GM18499 (cell line): ENCODE measurements at regions not wholly inside any gene's neighbourhood (a gene's known extent, or its start where the extent isn't known, plus 50 kb on each side); places are given as distances from the start of the nearest gene placed in this dataset.

Source experiments
- ATAC-seq: cut with Tn5 transposase; IDR thresholded peaks from one replicate; pipeline ENCODE4 v1.9.1; 2021; ENCODE audit warnings: moderate number of reproducible peaks; ENCODE audit not compliant: insufficient read depth, unreplicated experiment

DNA sequence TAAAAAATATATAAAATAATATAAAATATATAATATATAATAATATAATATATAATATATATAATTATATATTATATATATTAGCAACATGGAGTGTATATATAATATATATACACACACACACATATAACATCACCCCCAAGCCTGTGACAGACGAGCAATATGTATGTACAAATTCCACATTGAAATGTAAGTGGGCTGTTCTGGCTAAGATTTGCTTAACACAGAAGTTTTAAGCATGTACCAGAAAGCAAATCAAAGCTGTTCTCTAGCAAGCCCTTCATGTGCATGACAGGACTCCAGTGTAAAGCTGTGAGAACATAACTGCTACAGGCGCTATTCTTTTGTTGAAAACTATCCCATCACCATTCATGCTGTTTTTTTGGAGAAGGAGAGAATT, 261.7 kb upstream of the TNP1 start:
- ATAC-seq: no peak

DNA sequence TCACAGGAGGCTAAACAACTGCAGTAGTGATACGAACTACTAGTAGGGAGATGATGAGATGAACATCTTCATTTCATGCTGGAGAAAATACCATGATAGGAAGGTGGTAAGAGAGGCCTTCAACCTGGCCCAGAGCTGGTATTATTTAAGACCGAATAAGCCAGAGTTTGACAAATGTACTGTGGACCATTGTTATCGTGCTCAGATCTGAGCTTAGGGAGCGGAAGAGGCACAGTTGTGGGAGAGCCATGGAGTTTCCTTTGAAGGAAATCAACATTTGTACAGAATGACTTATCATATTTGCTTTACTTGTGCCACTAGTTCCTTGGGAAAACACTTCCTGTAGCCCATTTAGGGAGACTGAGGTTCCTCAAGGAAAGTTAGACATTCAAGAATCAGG, 260.6 kb upstream of the TNP1 start:
- no peak for ATAC-seq

DNA sequence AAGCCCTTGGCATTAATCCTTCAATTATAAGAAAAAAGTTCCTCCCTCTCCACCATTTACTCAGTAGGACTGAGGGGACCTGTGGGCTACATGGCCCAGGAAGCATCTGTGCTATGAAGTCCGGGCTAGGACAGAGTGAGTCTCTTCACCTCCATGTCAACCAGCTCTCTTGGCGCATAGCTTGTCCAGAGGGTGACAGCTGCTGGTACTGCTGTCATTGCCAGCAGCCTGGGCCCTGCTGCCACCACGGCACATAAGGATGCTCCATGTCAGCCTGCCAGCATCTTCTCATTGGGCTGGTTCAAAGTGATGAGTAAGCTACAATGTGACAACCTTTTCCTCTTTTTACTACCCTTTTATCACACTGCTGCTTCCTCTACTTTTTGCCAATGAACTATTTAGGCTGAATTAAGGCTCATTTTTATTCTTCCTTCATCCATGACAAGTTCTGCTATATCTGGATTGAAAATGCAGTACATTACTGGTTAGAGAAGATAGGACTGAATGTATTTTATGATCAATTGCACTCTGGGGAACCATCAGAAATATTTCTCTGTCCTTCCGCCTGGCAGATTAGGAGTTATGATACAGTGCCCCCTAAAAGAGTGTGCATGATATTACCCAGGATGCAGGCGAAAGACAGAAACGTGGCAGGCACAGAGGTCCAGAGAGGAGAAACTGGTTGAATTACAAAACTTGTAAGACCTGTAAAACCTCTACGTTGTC, 258.9 kb upstream of the TNP1 start:
- ATAC-seq: no peak

DNA sequence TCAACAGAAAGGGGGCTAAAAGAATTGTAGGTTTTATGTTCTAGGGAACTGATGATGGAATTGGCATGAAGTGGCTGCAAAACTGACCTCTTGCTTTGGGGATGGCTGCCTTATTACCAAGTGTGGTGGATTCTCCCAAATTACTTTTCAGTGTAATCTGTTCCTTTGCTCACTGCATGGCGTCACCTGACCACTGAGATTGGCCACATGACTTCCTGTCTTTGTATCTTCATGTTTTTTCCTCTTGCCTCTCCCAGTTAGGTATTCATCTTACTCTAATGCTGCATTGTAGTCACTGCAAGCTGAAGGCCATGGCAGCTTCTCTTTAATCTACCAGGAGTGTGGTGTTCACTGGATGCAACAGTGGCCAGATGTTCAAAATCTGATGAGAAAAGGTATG, 257.7 kb upstream of the TNP1 start:
- ATAC-seq: no peak

DNA sequence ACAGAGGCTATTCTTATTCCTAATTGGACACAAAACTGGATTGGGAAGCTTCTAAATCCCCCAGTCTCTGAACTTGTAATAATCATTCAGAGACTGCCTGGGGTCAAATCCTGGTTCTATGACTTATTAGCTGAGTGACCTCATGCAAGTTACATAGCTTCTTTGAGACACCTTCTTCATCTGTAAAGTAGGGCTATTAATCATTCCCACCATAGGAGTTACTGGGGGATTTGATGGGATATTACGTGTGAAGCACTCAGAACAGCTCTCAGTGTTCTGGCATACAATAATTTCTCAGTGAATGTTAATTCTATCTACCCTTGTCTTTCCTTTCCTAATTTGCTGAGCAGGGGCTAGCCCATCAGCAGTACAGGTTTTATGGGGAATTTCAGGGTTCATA, 256.7 kb upstream of the TNP1 start:
- no peak for ATAC-seq

DNA sequence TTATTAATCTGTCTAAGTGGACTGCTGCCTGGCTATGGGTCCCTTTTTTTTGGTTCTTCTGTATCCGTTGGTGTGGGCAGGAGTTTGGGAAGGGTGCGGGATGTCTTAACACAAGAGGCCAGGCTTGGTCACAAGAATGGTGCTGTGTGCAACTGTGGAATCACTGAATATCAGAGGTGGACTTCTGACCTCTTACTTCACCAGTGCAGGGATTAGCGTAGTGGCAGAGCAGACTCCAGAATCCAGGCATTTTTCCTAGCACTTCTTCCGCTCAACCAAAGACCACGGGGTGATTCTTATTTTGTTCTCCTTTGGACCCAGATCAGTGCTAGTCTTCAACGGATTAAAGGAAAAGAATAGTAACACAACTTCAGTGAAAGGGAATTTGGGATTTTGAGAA, 254.3 kb upstream of the TNP1 start:
- ATAC-seq: no peak

DNA sequence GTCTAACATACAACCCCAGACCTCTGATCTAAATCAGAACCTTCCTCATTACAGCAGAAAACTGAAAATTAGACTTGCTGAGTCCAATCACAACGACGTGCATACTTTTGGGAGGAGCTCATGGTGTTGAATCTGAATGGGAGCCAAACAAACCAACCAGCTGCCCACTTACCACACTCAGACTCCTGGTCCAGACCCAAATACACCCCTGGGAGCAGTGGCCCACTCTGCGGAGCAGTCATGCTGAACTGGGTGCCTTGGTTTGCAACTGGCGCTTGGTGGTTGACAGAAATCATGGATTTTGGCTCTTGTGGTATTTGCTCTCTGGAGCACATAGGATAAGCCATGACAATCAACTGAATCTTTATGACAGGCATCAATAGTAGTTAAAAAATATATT, 253.6 kb upstream of the TNP1 start:
- no peak for ATAC-seq

DNA sequence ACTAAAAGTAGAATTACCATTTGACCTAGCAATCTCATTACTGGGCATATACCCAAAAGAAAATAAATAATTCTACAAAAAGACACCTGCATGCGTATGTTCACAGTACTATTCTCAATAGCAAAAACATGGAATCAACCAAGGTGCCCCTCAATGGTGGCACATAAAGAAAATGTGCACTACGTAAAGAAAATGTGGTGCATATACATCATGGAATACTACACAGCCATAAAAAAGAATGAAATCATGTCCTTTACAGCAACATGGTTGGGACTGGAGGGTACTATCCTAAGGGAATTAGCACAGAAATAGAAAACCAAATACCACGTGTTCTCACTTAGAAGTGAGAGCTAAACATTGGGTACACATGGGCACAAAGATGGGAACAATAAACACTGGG, 250.7 kb upstream of the TNP1 start:
- no peak for ATAC-seq

DNA sequence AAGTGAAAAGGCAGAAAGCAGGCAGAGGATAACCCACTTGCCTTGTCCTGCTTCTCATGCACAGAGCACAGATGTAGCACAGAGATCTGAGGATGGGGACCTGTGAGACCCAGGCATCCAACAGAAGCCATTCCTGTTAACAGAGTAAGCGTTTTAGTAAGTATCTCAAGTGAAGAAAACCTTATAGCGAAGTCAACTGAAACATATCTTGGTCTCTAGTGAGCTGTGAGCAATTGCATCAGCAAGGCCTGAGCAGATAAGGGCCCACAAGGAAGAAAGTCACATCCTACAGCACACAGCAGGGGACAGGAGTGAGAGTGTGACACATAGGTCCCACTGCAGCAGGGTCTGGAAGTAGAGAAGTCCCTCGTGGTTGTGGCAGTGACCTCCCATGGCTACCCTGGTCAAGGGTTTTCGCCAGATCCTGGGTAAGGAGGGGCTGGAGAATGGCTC, 248.7 kb upstream of the TNP1 start:
- no peak for ATAC-seq

DNA sequence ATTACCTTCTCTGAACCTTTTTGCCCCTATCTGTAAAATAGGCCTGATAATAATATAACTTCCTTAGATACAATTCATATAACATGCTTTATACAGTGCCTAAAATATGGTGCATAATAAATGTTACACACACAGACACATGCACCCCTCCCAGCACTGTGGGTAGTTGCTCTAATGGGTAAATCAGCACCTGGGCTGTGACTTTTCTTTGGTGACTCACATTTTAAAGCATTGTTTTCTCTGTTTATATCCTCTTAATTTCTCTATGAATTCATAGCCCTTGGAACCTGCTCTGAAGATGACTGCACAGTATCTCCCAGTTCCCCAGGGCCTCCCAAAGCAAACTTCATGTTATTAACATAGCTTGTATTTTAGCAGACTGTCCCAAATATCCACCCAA, 248.2 kb upstream of the TNP1 start:
- ATAC-seq: no peak

DNA sequence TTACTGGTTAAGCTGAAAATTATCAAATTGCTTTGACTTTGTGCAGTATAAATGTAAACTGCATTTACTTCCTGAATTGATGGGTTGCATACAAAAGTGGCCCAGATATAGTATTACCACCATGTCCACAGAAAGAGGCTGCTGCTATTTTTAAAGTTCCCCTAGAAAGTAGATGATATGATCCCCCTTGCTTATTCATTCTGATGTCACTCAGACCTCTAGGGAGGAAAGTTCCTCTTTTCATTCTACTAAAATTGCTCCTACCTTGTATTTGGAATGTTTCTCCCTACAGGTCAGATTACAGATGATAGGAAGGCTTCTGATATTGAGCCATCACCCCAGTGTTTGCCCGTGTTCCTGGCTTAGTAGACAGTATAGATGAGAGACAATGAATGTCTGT, 247.6 kb upstream of the TNP1 start:
- ATAC-seq: no peak

DNA sequence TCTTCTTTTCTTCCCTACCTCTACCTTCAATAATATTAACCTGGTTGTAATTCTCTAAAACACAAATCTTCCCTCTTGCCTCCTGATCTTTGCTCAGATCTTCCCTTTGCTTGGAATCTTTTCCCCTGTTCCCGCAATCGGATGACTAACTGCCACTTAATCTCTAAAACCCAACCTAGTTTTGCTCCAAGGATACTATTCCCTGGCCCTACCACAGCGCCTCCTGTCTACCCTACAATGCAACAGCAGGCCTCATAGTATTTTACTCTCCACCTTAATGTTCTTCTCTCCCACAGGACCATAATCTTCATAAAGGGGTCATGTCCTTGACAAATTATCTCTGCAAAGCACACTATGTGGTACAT, 246.8 kb upstream of the TNP1 start:
- ATAC-seq: no peak

DNA sequence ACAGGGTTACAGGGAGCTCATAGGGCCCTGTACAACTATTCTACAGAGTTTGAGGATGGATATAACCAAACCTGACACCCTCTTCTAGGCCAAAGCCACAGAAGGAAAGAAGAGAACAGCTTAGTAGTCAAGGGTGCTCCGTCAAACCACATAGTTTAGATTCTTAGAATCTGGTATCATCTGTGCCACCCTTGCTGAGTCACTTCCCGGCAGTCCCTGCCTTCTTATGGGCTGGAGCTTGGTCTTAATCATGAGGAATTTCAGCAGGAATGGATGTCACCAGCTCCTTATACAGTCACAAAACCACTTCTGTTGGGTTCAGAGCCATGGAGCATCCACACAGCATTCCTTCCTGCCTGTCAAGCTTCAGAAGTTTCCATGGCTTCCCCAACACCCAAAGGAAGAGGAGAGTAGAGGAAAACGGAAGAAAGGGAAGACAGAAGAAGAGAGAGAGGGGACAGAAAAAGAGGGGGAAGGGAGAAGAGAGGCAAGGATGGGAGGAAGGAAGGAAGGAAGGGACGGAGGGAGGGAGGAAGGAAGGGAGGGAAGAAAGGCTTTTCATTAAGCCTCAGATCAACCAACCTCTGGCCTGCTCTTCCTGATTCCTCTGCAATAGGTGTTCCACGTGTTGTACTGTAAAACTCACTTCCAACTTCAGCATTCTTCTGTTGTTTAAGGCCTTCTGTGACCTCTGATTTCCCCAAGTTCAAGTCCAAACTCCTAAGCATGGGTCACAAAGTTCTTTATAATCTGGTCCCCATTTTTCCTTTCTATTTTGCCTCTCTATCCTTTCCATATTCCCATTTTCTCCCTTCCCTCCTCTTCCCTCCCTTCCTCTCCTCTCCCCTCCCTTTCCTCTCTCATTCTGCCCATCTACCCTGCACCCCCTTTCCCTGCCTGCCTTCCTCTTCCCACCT, 246.1 kb upstream of the TNP1 start:
- no peak for ATAC-seq

DNA sequence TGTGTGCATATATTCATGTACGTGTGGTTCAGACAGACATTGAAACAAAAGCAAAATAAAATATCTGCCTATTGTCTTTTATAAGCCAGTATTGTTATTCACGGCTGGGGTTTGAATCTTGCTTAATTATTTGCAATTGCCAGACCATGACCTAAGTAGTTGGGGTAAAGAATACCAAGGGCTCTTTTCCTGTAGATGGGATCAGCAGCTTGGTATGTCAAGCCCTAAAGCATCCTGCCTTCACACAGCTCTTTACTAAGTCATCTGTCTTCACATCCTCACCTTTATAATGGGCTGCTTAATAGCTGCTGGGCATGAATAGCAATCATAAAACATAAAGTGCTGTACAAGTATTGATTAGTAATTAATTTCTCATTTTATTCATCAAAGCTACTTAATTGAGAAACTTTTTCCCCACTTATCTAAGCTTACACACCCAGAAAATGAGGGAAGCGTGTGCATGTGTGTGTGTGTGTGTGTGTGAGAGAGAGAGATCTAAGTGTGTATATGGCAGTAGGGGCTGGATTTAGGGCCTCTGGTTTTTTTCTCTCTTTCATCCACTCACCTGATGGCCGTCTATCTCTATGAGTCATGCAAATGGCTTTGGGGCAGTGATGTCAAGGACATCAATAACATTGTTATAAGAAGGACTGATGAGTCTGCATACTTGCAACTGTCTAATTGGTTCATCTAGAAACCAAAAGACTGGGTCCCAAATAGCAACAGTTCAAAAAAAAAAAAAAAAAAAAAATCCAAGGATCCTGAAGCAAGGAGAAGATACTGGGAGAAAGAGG, 244.1 kb upstream of the TNP1 start:
- no peak for ATAC-seq

DNA sequence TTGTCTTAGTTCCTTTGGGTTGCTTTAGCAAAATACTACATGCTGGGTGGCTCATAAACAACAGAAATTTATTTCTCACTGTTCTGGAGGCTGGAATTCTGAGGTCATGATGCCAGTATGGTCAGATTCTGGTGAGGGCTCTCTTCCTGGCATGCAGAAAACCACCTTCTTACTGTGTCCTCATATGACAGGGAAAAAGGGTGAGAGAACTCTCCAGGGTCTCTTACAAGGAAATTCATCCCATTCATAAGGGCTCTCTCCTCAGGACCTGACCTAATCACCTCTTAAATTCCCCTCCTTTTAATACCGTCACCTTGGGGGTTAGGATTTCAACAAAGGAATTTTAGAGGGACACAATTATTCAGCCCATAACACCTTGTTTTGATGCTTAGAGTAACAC, 243.1 kb upstream of the TNP1 start:
- no peak for ATAC-seq

DNA sequence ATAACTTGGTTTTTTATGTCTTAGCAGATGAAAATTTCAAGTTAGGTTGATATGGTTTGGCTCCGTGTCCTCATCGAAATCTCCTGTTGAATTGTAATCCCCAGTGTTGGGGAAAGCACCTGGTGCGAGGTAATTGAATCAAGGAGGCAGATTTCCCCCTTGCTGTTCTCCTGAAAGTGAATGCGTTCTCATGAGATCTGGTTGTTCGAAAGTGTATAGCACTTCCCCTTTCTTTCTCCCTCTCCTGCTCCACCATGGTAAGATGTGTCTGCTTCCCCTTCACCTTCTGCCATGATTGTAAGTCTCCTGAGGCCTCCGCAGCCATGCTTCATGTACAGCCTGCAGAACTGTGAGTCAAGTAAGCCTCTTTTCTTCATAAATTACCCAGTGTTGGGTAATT, 242.1 kb upstream of the TNP1 start:
- no peak for ATAC-seq

DNA sequence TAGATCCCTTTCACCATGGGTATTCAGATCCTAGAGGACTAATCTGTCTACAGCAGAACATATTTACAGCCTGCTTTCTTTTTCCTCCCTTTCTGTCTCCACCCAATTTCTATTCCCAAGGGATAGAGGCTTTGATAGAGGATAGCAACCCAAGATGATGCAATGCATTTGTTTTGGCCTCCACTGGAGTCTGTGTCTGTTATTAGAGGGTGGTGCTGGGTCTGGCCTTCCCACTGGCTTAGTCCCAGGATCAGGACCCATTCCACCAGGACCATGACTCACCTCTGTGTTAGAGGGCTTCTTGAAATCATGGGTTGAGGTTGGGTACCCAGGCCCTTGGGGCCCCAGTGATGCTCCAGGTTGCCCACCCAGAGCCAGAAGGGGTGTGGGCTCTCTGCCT, 239.7 kb upstream of the TNP1 start:
- ATAC-seq: no peak

DNA sequence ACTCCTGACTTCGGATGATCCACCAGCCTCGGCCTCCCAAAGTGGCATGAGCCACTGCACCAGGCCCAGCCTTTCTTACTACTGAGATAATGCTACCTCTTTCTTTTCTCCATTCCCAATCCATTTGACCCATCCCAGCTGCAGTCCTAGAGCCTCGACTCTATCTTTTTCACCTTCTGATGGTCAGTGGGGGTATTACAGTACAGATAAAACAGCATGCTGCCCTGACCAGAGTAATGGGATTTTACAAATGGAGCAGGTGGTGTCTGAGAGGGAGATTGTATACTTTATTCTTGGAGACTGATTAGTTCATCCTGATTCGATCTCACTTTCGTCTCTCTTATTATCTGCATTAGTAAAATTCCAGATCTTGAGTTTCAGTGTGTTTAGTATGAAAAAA, 238.6 kb upstream of the TNP1 start:
- no peak for ATAC-seq

DNA sequence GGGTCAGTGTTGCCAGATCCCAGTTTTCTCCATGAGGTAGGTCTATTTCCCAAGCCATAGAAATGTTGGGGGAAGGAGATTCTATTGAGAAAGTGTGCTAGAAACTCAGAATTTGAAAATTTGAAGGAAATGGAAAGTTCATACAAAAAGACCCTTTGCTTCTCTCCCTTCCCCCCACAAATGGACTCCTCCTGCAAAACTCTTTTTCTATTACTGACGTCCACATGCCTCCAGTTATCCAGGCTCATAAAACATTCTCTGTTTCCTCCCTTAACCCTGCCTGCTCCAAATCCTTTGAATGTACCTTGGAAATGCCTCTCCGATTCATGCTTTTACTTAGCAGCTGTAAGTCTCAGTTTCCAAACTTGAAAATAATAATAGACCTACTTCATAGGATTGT, 237.5 kb upstream of the TNP1 start:
- no peak for ATAC-seq

DNA sequence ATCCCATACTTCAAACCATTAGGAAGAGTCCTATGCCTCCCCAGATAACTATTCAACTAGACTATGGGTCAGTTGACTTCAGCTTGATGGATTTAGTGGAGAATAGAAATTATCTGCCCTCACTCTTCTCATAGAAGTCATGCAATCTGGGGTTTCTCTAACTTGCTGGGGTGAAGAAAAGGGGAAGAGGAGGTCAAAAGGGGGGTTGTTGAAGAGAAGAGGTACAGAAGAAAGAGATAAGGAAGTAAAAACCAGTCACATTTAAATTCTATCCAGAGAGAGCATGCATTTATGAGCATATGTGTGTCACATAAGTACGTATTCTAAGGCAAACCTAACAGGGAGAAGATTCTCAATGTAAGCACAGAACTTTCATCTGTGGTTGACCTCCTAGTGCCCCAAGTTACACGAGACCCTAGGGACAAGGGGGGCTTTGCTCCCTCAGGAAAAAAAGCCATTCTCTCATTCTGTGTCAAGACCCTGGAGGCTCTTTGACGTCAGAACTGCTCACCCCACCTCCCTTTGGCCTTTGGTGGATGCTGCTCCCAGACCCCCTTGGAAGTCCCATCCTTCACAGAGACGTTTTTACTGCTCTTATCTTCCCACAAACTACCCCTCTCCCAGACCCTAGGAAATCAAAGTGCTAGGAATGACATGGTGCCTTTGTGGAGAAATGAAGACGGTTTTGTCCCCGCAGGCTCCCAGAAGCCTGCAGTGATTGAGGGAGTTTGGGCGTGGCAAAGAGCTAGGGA, 236.8 kb upstream of the TNP1 start:
- ATAC-seq: no peak
